ENCODE measurements at regions not wholly inside any gene's neighbourhood (a gene's known extent, or its start where the extent isn't known, plus 50 kb on each side); places are given as distances from the start of the nearest gene placed in this dataset.

DNA sequence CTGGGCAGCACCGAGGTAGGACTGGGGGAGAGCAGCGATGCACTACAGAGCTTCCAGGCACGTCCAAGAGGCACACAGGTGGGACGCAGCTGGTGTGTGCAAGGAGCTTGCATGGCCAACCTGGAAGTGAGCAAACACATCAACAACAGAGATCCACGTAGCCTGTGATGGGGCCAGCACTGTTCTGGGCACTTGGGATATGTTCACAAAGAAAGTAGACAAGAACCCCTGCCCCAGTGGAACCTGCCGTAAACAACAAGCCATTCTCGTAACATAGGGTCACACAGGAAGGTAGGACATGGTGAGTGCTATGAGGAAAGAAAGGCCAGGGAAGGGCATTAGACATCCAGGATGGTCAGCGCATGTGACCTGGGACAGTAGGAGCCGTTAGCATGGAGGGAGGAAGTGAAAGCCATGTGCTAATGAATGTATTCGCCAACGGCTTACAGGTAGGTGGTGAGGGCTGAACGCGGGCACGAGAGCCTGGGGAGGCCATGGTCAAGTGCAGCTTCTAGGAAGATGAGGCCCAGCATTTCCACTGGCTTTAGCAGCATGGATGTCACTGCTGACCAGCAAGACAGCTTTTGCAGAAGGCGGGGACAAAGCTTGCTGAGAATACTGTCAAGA is 105.5 kb downstream of the TEX26 start:
- H3K4me3 ChIP-seq (ENCODE audit: low read depth in 1 of 2, low read length in 2 of 2), result no peak overlapping the region
- ATAC-seq (ENCODE audit: insufficient read depth, low read depth) (no peak), DNase-seq (no peak)
- peaks cover 24% of the 10 kb centered on the region for H4K20me1 ChIP-seq (ENCODE audit: insufficient read depth, low read length)
- no peak overlapping the region for H3K27ac ChIP-seq (ENCODE audit: low read length)
- TF ChIP-seq, protein P1, sequence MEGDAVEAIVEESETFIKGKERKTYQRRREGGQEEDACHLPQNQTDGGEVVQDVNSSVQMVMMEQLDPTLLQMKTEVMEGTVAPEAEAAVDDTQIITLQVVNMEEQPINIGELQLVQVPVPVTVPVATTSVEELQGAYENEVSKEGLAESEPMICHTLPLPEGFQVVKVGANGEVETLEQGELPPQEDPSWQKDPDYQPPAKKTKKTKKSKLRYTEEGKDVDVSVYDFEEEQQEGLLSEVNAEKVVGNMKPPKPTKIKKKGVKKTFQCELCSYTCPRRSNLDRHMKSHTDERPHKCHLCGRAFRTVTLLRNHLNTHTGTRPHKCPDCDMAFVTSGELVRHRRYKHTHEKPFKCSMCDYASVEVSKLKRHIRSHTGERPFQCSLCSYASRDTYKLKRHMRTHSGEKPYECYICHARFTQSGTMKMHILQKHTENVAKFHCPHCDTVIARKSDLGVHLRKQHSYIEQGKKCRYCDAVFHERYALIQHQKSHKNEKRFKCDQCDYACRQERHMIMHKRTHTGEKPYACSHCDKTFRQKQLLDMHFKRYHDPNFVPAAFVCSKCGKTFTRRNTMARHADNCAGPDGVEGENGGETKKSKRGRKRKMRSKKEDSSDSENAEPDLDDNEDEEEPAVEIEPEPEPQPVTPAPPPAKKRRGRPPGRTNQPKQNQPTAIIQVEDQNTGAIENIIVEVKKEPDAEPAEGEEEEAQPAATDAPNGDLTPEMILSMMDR (IDR thresholded peaks at IDR 0.05; ENCODE audit: borderline replicate concordance, extremely low read depth, low read length, poor library complexity, severe bottlenecking), result no peak
- TF ChIP-seq EZH2 (IDR thresholded peaks at IDR 0.05; ENCODE audit: borderline replicate concordance, low read depth, low read length, severe bottlenecking), result no peak
- no peak overlapping the region for H2AFZ ChIP-seq (ENCODE audit: low read depth, low read length)
- H3K4me1 ChIP-seq (ENCODE audit: insufficient read depth, low read length), result peaks cover 43% of the 10 kb centered on the region
- H3K27me3 ChIP-seq (ENCODE audit: insufficient read depth, low read length, poor library complexity), result peaks cover 17% of the 10 kb centered on the region
- no peaks in the 10 kb centered on the region for H3K36me3 ChIP-seq (ENCODE audit: insufficient read depth, low read length)
- H3K4me2 ChIP-seq (ENCODE audit: insufficient read depth, low read length), result no peak overlapping the region
- no peak overlapping the region for H3K9ac ChIP-seq (ENCODE audit: low read depth, low read length)
- H3K9me3 ChIP-seq (ENCODE audit: insufficient read depth, low read length, severe bottlenecking), result no peaks in the 10 kb centered on the region
- no peaks in the 10 kb centered on the region for H3K79me2 ChIP-seq (ENCODE audit: insufficient read depth, low read length)

DNA sequence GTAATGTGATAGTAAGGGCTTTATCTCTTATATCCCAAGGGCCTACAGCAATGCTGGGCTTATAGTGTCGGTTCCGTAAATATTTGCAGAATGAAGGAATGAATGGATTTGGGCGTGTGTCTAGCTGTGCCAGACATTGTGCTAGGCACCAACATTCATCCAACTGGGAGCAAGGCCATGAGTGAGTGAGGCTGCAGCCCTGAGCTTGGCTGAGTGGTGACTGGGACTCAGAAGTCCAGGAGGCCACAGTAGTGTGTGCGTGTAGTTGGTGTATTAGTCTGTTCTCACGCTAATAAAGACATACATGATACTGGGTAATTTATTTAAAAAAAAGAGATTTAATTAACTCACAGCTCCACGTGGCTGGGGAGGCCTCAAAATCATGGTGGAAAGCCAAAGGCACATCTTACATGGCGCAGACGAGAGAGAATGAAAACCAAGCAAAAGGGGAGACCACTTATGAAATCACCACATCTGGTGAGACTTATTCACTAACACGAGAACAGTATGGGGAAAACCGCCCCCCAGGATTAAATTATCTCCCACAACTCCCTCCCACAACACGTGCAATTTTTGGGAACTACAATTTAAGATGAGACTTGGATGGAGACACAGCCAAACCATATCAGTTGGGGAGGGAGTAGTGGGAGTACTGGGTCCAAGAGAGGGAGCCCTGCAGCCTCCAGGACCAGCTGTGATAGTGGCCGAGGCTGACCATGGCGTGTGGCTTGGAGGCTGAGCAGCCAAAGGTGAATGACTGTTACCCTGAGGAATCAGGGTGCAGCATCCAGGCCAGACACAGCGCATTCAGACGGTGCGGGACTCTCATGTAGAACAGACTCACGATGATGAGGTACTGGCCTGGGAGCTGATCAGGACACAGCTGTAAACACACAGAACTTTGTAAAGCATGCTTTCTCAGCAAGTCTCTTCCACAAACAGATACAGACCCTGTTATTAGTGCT is 104.6 kb downstream of the TEX26 start:
- Histone ChIP-seq H3K27me3 (ENCODE audit: insufficient read depth, low read length, poor library complexity) (peaks cover 13% of the 10 kb centered on the region), H4K20me1 (ENCODE audit: insufficient read depth, low read length) (peaks cover 24% of the 10 kb centered on the region), H3K9me3 (ENCODE audit: insufficient read depth, low read length, severe bottlenecking) (no peaks in the 10 kb centered on the region), H3K79me2 (ENCODE audit: insufficient read depth, low read length) (no peaks in the 10 kb centered on the region), H3K4me3 (ENCODE audit: low read depth in 1 of 2, low read length in 2 of 2) (no peak overlapping the region), H3K4me1 (ENCODE audit: insufficient read depth, low read length) (peaks cover 34% of the 10 kb centered on the region), H3K9ac (ENCODE audit: low read depth, low read length) (no peak overlapping the region), H3K27ac (ENCODE audit: low read length) (no peak overlapping the region), H3K4me2 (ENCODE audit: insufficient read depth, low read length) (no peak overlapping the region), H2AFZ (ENCODE audit: low read depth, low read length) (no peak overlapping the region), H3K36me3 (ENCODE audit: insufficient read depth, low read length) (no peaks in the 10 kb centered on the region)
- ATAC-seq (ENCODE audit: insufficient read depth, low read depth), result no peak
- TF ChIP-seq EZH2 (IDR thresholded peaks at IDR 0.05; ENCODE audit: borderline replicate concordance, low read depth, low read length, severe bottlenecking), result no peak
- TF ChIP-seq, protein P1 (IDR thresholded peaks at IDR 0.05; ENCODE audit: borderline replicate concordance, extremely low read depth, low read length, poor library complexity, severe bottlenecking), result no peak
- DNase-seq, result no peak

DNA sequence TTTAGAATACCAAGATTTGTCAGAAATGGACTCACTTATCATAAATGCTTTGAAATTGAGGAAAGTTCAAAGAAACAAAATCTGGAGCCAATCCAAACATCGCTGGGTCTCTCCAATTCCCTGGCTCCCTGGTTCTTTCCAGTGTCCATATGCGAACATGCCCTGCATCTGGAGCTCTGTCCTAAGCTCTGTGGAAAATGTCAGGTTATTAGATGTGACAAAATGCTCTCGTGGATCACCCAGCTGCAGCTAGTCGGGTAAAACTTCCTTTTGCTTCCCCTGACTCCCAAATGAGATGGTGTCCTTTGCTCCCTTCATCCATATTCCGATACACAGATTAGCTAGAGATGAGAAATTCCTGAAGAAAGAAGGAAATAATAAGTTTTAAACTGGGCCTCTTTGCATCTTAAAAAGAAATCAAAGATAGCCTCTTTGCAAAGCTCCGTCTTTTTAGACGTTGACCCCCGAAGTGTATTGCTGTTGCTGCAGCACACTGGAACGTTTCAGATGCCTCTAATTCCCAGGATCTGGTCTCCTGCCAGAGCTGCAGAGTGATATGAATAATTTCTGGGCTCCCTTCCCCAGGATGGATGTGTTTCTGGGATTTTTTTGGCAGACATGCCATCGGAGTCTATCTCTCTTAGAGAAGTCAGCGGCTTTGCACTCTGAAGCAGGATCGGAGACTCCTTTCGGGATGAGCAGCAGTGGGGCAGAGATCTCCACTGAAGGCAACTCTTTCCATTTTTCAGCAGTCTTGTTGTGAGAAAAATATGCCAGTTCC is 102.9 kb downstream of the TEX26 start:
- H2AFZ ChIP-seq (ENCODE audit: low read depth, low read length), result no peak overlapping the region
- no peak for TF ChIP-seq EZH2 (IDR thresholded peaks at IDR 0.05; ENCODE audit: borderline replicate concordance, low read depth, low read length, severe bottlenecking)
- TF ChIP-seq, protein P1 (IDR thresholded peaks at IDR 0.05; ENCODE audit: borderline replicate concordance, extremely low read depth, low read length, poor library complexity, severe bottlenecking), result no peak
- H3K9ac ChIP-seq (ENCODE audit: low read depth, low read length), result no peak overlapping the region
- peaks cover 18% of the 10 kb centered on the region for H3K27me3 ChIP-seq (ENCODE audit: insufficient read depth, low read length, poor library complexity)
- H3K36me3 ChIP-seq (ENCODE audit: insufficient read depth, low read length), result no peaks in the 10 kb centered on the region
- DNase-seq (no peak), ATAC-seq (ENCODE audit: insufficient read depth, low read depth) (no peak)
- no peaks in the 10 kb centered on the region for H3K9me3 ChIP-seq (ENCODE audit: insufficient read depth, low read length, severe bottlenecking)
- H3K4me3 ChIP-seq (ENCODE audit: low read depth in 1 of 2, low read length in 2 of 2), result no peak overlapping the region
- H3K4me1 ChIP-seq (ENCODE audit: insufficient read depth, low read length), result peaks cover 27% of the 10 kb centered on the region
- H4K20me1 ChIP-seq (ENCODE audit: insufficient read depth, low read length), result peaks cover 24% of the 10 kb centered on the region
- no peak overlapping the region for H3K4me2 ChIP-seq (ENCODE audit: insufficient read depth, low read length)
- H3K79me2 ChIP-seq (ENCODE audit: insufficient read depth, low read length), result no peaks in the 10 kb centered on the region
- H3K27ac ChIP-seq (ENCODE audit: low read length), result no peak overlapping the region
